ENCODE measurements at regions not wholly inside any gene's neighbourhood (a gene's known extent, or its start where the extent isn't known, plus 50 kb on each side); places are given as distances from the start of the nearest gene placed in this dataset.

DNA sequence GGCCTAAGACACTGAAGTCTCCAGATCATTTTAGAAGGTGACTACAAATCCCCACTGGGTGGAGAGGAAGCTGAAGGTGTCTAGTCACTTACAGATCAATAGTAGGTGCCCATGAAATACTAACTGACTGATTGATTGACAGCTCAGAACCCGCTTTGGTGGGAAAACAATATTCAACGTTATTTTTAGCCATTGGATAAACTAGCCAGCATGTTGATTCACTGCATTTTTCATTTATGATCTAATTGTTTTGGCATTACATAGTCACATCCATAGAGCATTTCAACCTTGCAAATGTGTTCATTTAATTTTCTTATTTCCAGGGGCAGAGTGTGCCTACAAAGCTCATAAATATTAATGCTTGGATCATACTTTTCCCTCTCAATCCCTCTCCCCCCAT is 162.3 kb downstream of the MREG start:
- no peak for TF ChIP-seq CTCF (IDR thresholded peaks at IDR 0.05)
- TF ChIP-seq POLR2A (IDR thresholded peaks at IDR 0.05) = no peak
- TF ChIP-seq POLR2AphosphoS5 (IDR thresholded peaks at IDR 0.05) = no peak
